Karpas-422 (cell line): ENCODE measurements at regions not wholly inside any gene's neighbourhood (a gene's known extent, or its start where the extent isn't known, plus 50 kb on each side); places are given as distances from the start of the nearest gene placed in this dataset.

Experiments used
- DNase-seq: peaks from one replicate; pipeline ENCODE4 v3.0.0-alpha.2; 2015
- H2AFZ ChIP-seq: fragments of 200-600 bp; sonication (generic); 2 replicates; pipeline ENCODE4 v1.6.1; 2014; ENCODE audit warnings: antibody characterized with exemption, low read length, mixed read lengths
- H3K27ac ChIP-seq: fragments of 200-600 bp; sonication (generic); 2 replicates; pipeline ENCODE4 v1.5.1; 2014; ENCODE audit warnings: mild to moderate bottlenecking, low read length, moderate library complexity
- H3K27me3 ChIP-seq: fragments of 200-600 bp; sonication (generic); 2 replicates; pipeline ENCODE4 v1.6.1; 2014; ENCODE audit warnings: low read length, mixed read lengths
- H3K36me3 ChIP-seq: fragments of 200-600 bp; sonication (generic); 2 replicates; pipeline ENCODE4 v1.6.1; 2014; ENCODE audit warnings: low read length, mixed read lengths; ENCODE audit not compliant: insufficient read depth
- H3K4me1 ChIP-seq: fragments of 200-600 bp; sonication (generic); 2 replicates; pipeline ENCODE4 v1.6.1; 2014; ENCODE audit warnings: mild to moderate bottlenecking, low read length, mixed read lengths
- H3K4me2 ChIP-seq: fragments of 200-600 bp; sonication (generic); 2 replicates; pipeline ENCODE4 v1.6.1; 2014; ENCODE audit warnings: low read length, low read depth, mild to moderate bottlenecking; ENCODE audit not compliant: poor library complexity, severe bottlenecking
- H3K4me3 ChIP-seq: fragments of 200-600 bp; sonication (generic); 2 replicates; pipeline ENCODE4 v1.5.1; 2014; ENCODE audit warnings: mild to moderate bottlenecking, antibody characterized with exemption, low read length, mixed read lengths
- H3K79me2 ChIP-seq: fragments of 200-600 bp; sonication (generic); 2 replicates; pipeline ENCODE4 v1.6.1; 2014; ENCODE audit warnings: mild to moderate bottlenecking, low read length, mixed read lengths
- H3K9ac ChIP-seq: fragments of 200-600 bp; sonication (generic); 2 replicates; pipeline ENCODE4 v1.6.0; 2014; ENCODE audit warnings: low read length
- H3K9me2 ChIP-seq: fragments of 200-600 bp; sonication (generic), shearing (Covaris generic); replicated peaks from 2 replicates; pipeline ENCODE4 v1.6.0; 2014; ENCODE audit warnings: mild to moderate bottlenecking, low read length, moderate library complexity; ENCODE audit not compliant: insufficient read depth
- H3K9me3 ChIP-seq: fragments of 300-700, 200-600 bp; sonication (generic); 2 replicates; pipeline ENCODE4 v1.6.1; 2014; ENCODE audit warnings: low read length, mixed read lengths
- H4K20me1 ChIP-seq: fragments of 200-600 bp; sonication (generic); 2 replicates; pipeline ENCODE4 v1.6.1; 2014; ENCODE audit warnings: mild to moderate bottlenecking, antibody characterized with exemption, low read length, low read depth; ENCODE audit not compliant: insufficient read depth

- H4K20me1 ChIP-seq, result no peaks in the 10 kb centered on the region
- H3K4me2 ChIP-seq, result no peak overlapping the region
- H3K4me1 ChIP-seq, result no peaks in the 10 kb centered on the region
- H3K27ac ChIP-seq, result no peak overlapping the region
- H3K79me2 ChIP-seq, result no peaks in the 10 kb centered on the region
- H2AFZ ChIP-seq, result no peak overlapping the region
- no peak overlapping the region for H3K9ac ChIP-seq
- no peaks in the 10 kb centered on the region for H3K36me3 ChIP-seq
- DNase-seq, result no peak
- no peaks in the 10 kb centered on the region for H3K27me3 ChIP-seq
- H3K9me3 ChIP-seq, result peaks cover 12% of the 10 kb centered on the region
- H3K4me3 ChIP-seq, result no peak overlapping the region
- no peaks in the 10 kb centered on the region for H3K9me2 ChIP-seq
Measured at GRCh38 chr4:96524311-96524875, 684.5 kb downstream of the PDHA2 start.

- DNase-seq, result no peak
- Histone ChIP-seq H3K79me2 (no peaks in the 10 kb centered on the region), H3K9ac (no peak overlapping the region), H3K4me2 (no peak overlapping the region), H3K27ac (no peak overlapping the region), H3K27me3 (no peaks in the 10 kb centered on the region), H3K9me2 (no peaks in the 10 kb centered on the region), H4K20me1 (no peaks in the 10 kb centered on the region), H3K4me1 (no peaks in the 10 kb centered on the region), H3K36me3 (no peaks in the 10 kb centered on the region), H2AFZ (no peak overlapping the region), H3K9me3 (peaks cover 12% of the 10 kb centered on the region), H3K4me3 (no peak overlapping the region)
Measured at GRCh38 chr4:96525898-96526297, 686.0 kb downstream of the PDHA2 start.

- Histone ChIP-seq H3K27me3 (no peaks in the 10 kb centered on the region), H3K36me3 (no peaks in the 10 kb centered on the region), H2AFZ (no peak overlapping the region), H3K9me3 (peaks cover 12% of the 10 kb centered on the region), H3K9ac (no peak overlapping the region), H3K4me3 (no peak overlapping the region), H3K27ac (no peak overlapping the region), H3K4me1 (no peaks in the 10 kb centered on the region), H3K9me2 (no peaks in the 10 kb centered on the region), H3K79me2 (no peaks in the 10 kb centered on the region), H4K20me1 (no peaks in the 10 kb centered on the region), H3K4me2 (no peak overlapping the region)
- no peak for DNase-seq
Measured at GRCh38 chr4:96526625-96527024, 686.7 kb downstream of the PDHA2 start.

GRCh38 chr4:96531836-96532235 is 691.9 kb downstream of the PDHA2 start:
- no peak overlapping the region for H3K27ac ChIP-seq
- H3K9me3 ChIP-seq, result peaks cover 4% of the 10 kb centered on the region; the same call in 1 of the 2 replicates
- no peak overlapping the region for H3K9ac ChIP-seq
- H4K20me1 ChIP-seq, result no peaks in the 10 kb centered on the region
- no peak overlapping the region for H3K4me2 ChIP-seq
- no peaks in the 10 kb centered on the region for H3K27me3 ChIP-seq
- no peaks in the 10 kb centered on the region for H3K79me2 ChIP-seq
- DNase-seq, result no peak
- no peaks in the 10 kb centered on the region for H3K36me3 ChIP-seq
- H2AFZ ChIP-seq, result no peak overlapping the region
- no peaks in the 10 kb centered on the region for H3K4me1 ChIP-seq
- no peak overlapping the region for H3K4me3 ChIP-seq
- no peaks in the 10 kb centered on the region for H3K9me2 ChIP-seq

- Histone ChIP-seq H3K4me1 (no peaks in the 10 kb centered on the region), H3K9me2 (no peaks in the 10 kb centered on the region), H3K9me3 (peaks cover 17% of the 10 kb centered on the region), H4K20me1 (no peaks in the 10 kb centered on the region), H3K4me3 (no peak overlapping the region), H2AFZ (no peak overlapping the region), H3K36me3 (no peaks in the 10 kb centered on the region), H3K27ac (no peak overlapping the region), H3K9ac (no peak overlapping the region), H3K4me2 (no peak overlapping the region), H3K27me3 (no peaks in the 10 kb centered on the region), H3K79me2 (no peaks in the 10 kb centered on the region)
- no peak for DNase-seq
Measured at GRCh38 chr4:96543346-96543745, 703.5 kb downstream of the PDHA2 start.

- no peaks in the 10 kb centered on the region for H3K36me3 ChIP-seq
- H3K79me2 ChIP-seq, result no peaks in the 10 kb centered on the region
- H4K20me1 ChIP-seq, result no peaks in the 10 kb centered on the region
Measured at GRCh38 chr4:96558466-96558865, 718.6 kb downstream of the PDHA2 start.

GRCh38 chr4:96566755-96567154 is 726.9 kb downstream of the PDHA2 start:
- H3K4me1 ChIP-seq, result no peaks in the 10 kb centered on the region
- no peaks in the 10 kb centered on the region for H3K9me2 ChIP-seq
- H3K9me3 ChIP-seq, result peaks cover 28% of the 10 kb centered on the region
- no peak overlapping the region for H3K4me2 ChIP-seq
- DNase-seq, result no peak
- no peak overlapping the region for H3K4me3 ChIP-seq
- H3K27ac ChIP-seq, result no peak overlapping the region
- no peaks in the 10 kb centered on the region for H4K20me1 ChIP-seq
- no peak overlapping the region for H3K9ac ChIP-seq
- H2AFZ ChIP-seq, result no peak overlapping the region
- H3K27me3 ChIP-seq, result no peaks in the 10 kb centered on the region
- H3K36me3 ChIP-seq, result no peaks in the 10 kb centered on the region
- no peaks in the 10 kb centered on the region for H3K79me2 ChIP-seq

More at GRCh38 chr4:96558466-96558865, 718.6 kb downstream of the PDHA2 start:
- Histone ChIP-seq H3K9me2 (no peaks in the 10 kb centered on the region), H3K4me3 (no peak overlapping the region), H3K27me3 (no peaks in the 10 kb centered on the region), H3K9me3 (peaks cover 38% of the 10 kb centered on the region), H3K4me2 (no peak overlapping the region), H3K9ac (no peak overlapping the region), H2AFZ (no peak overlapping the region), H3K4me1 (no peaks in the 10 kb centered on the region), H3K27ac (no peak overlapping the region)
- DNase-seq, result no peak

GRCh38 chr4:96585304-96585703 is 745.4 kb downstream of the PDHA2 start:
- no peak for DNase-seq
- Histone ChIP-seq H3K27ac (no peak overlapping the region), H4K20me1 (no peaks in the 10 kb centered on the region), H3K4me3 (no peak overlapping the region), H3K4me2 (no peak overlapping the region), H3K9ac (no peak overlapping the region), H3K9me3 (peaks cover 14% of the 10 kb centered on the region; the same call in 1 of the 2 replicates), H3K4me1 (no peaks in the 10 kb centered on the region), H2AFZ (no peak overlapping the region), H3K27me3 (no peaks in the 10 kb centered on the region), H3K9me2 (no peaks in the 10 kb centered on the region), H3K79me2 (no peaks in the 10 kb centered on the region), H3K36me3 (no peaks in the 10 kb centered on the region)

- Histone ChIP-seq H3K9ac (no peak overlapping the region), H3K4me2 (no peak overlapping the region), H3K9me2 (no peaks in the 10 kb centered on the region), H3K27ac (no peak overlapping the region), H4K20me1 (no peaks in the 10 kb centered on the region), H3K79me2 (no peaks in the 10 kb centered on the region), H2AFZ (no peak overlapping the region), H3K9me3 (peaks cover 12% of the 10 kb centered on the region), H3K4me1 (no peaks in the 10 kb centered on the region), H3K4me3 (no peak overlapping the region), H3K27me3 (no peaks in the 10 kb centered on the region), H3K36me3 (no peaks in the 10 kb centered on the region)
- no peak for DNase-seq
Measured at GRCh38 chr4:96593422-96593821, 753.5 kb downstream of the PDHA2 start.
